Hepatic stellate cell (primary cell): ENCODE measurements at regions not wholly inside any gene's neighbourhood (a gene's known extent, or its start where the extent isn't known, plus 50 kb on each side); places are given as distances from the start of the nearest gene placed in this dataset.
"Not testable (repeated sequence)": the region's sequence is repeated elsewhere in the genome, so short reads cannot be mapped to it uniquely, and the experiment has no call there.

Experiments
- DNase-seq: peaks from one replicate; pipeline ENCODE4 v3.0.0; 2011; ENCODE audit warnings: low spot score

GRCh38 chr1:117754061-117754969 is 148.5 kb downstream of the TENT5C start:
- DNase-seq: peak; percentile 45

DNA sequence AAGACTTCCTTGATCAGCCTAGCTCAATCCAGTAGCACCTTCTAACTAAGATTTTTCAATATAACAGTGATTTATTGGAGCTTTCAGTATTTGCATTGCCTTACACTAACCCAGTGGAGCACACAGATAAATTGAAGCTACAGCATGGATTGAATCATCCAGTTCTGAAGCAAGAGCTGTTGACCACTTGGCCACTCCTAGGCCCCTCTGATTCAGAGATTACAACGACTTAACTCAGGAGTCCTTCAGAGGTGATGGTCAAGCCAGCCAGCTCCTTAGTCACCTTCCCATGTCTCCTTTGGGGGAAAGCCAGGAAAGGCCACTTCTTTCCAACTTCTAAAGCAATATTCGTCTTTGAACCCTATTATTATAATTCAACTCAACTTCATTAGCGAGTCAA is 151.8 kb downstream of the TENT5C start:
- no peak for DNase-seq

GRCh38 chr1:117758444-117759316 is 152.8 kb downstream of the TENT5C start:
- peak; percentile 78 for DNase-seq

DNA sequence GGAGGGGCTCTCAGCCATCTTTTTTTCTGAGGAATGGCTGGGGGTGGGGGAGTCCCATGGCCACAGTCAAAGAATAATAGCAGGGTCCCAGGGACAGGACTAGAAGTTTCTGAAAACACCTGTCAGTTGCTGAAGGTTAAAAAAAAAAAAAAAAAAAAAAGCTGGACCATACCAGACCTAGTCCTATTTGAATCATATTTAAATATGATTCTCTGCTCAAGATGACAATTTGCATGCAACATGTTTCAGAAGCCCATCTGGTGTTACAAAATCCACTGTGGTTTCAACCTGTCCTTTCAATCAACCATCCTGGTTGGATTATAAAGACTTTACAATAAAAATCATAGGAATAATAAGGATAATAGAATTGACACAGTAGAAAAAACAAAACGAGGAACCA is 153.7 kb downstream of the TENT5C start:
- no peak for DNase-seq

DNA sequence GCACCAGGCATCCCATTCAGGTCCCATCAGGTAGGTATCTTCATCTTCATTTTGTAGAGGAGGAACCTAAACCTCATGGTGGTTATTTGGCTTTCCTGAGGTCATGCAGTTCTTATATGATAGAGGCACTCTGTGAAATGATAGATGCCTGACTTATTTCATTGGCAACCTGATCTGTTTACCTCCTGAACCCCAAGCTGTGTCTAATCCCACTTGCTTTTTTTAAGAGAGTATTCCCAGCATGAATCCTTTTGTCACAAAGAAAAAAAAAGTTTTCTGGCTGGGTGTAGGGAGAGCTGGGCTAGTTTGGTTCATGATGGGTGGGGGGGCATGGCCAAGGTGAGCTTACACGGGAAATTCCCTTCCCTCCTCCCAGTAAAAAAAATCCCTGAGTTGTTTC is 154.2 kb downstream of the TENT5C start:
- no peak for DNase-seq

- DNase-seq: no peak
Observed at GRCh38 chr1:117760485-117760884, 154.6 kb downstream of the TENT5C start.

- not testable (repeated sequence) for DNase-seq
Observed at GRCh38 chr1:117767756-117768155, 161.7 kb downstream of the GDAP2 start.

DNA sequence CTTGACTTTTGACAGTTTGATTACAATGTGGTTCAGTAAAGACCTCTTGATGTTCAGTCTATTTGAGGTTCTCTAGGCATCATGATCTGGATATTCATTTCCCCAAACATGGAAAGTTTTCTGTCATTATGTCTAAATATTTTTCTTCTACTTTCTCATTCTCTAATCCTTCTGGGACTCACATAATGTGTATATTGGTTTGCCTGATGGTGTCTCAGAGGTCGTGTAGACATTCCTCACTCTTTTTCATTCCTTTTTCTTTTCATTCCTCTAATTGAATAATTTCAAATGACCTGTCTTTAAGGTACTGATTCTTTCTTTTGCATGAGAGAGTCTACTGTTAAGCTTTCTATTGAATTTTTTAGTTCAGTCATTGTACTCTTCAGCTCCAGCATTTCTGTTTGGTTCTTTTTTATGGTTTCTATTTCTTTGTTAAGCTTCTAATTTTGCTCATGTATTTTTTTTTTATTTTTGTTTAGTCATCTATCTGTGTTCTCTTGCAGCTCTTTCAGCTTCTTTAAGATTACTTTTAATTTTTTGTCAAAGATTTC is 158.4 kb downstream of the GDAP2 start:
- no peak for DNase-seq

DNA sequence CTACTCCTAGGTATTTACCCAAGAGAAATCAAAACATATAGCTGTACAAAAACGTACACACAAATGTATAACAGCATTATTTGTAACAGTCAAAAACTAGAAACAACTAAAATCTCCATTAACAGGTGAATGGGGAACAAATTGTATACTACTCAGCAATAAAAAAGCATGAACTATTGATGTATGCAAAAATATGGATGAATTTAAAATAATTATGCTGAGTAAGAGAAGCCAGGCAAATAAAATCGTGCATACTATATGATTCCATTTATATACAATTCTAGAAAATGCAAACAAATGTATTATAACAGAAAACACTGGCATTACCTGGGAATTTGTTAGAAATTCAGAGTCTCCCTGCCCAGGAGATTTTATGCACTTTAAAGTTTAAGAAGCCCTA is 150.1 kb downstream of the GDAP2 start:
- no peak for DNase-seq

GRCh38 chr1:117780687-117781475 is 148.5 kb downstream of the GDAP2 start:
- no peak for DNase-seq

DNA sequence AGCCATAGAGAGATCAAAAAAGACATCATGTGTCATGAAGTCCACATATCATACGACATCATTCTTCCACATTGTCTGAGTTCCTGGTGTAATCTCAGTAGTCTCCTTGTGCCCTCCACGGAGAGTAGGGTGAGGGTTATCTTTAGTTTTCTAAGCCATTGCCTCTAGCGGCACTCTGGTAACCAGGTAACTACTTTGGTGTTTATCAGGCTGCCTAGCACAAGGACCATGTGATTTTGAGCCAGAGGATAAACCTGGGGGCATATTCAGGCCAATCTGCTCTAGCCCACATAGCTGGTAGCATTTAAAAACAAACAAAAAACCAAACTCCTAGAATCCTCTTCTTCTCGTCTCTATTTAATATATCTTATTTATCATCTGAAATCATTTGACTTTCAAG is 147.4 kb downstream of the GDAP2 start:
- no peak for DNase-seq

- no peak for DNase-seq
Observed at GRCh38 chr1:117783606-117784396, 145.6 kb downstream of the GDAP2 start.

- DNase-seq: no peak
Observed at GRCh38 chr1:117788014-117788413, 141.4 kb downstream of the GDAP2 start.

GRCh38 chr1:117793413-117793812 is 136.0 kb downstream of the GDAP2 start:
- DNase-seq: no peak

DNA sequence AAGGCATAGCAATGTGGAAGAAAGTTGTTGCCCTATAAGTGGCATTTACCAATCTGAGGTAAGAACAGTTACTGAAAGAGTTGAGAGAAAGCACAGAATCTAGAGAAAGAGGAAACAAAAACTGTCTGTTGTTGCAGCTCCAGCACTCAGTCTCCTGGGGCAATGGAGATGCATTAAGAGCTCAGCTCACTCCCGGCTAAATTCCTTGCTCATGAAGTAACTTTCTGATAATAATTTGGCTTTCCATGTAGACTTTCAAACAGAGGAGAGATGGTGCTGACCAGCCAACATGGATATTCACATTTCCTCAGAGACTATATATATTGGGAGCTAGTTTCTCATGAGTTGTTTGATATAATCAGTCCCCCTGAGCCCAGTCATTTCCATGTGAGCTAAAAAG is 135.3 kb downstream of the GDAP2 start:
- DNase-seq: peak; percentile 43

- peak; percentile 57 for DNase-seq
Observed at GRCh38 chr1:117795190-117795589, 134.2 kb downstream of the GDAP2 start.

- DNase-seq: no peak
Observed at GRCh38 chr1:117795792-117796191, 133.6 kb downstream of the GDAP2 start.

GRCh38 chr1:117796226-117796625 is 133.2 kb downstream of the GDAP2 start:
- no peak for DNase-seq

GRCh38 chr1:117798550-117798949 is 130.9 kb downstream of the GDAP2 start:
- DNase-seq: no peak

- no peak for DNase-seq
Observed at GRCh38 chr1:117802531-117803257, 126.7 kb downstream of the GDAP2 start.
